ENCODE measurements at regions not wholly inside any gene's neighbourhood (a gene's known extent, or its start where the extent isn't known, plus 50 kb on each side); places are given as distances from the start of the nearest gene placed in this dataset.

DNA sequence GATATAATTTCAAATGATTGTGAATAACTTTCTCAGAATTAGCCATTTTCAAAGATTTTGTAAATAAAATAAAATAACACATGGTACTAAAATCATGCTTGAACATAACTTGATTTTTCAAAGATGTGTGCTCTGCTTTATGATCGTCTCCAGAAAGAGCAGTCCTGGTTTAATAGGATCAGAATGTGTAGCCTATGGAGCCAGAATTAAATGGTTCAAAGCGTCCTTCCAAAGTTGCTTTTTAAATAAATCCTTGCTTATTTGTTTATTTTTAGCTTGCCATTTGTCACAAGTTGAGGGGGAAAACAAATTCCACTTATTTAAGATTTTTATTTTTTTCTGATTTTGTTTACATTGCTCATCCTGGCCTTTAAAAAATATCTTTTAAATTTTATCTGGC is 123.7 kb upstream of the SPRED1 start:
- TF ChIP-seq, protein P1, sequence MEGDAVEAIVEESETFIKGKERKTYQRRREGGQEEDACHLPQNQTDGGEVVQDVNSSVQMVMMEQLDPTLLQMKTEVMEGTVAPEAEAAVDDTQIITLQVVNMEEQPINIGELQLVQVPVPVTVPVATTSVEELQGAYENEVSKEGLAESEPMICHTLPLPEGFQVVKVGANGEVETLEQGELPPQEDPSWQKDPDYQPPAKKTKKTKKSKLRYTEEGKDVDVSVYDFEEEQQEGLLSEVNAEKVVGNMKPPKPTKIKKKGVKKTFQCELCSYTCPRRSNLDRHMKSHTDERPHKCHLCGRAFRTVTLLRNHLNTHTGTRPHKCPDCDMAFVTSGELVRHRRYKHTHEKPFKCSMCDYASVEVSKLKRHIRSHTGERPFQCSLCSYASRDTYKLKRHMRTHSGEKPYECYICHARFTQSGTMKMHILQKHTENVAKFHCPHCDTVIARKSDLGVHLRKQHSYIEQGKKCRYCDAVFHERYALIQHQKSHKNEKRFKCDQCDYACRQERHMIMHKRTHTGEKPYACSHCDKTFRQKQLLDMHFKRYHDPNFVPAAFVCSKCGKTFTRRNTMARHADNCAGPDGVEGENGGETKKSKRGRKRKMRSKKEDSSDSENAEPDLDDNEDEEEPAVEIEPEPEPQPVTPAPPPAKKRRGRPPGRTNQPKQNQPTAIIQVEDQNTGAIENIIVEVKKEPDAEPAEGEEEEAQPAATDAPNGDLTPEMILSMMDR (IDR thresholded peaks at IDR 0.05): no peak
- TF ChIP-seq POLR2A (IDR thresholded peaks at IDR 0.05): no peak

Data from Peyer's patch (tissue), 4 donors.